ENCODE measurements at regions not wholly inside any gene's neighbourhood (a gene's known extent, or its start where the extent isn't known, plus 50 kb on each side); places are given as distances from the start of the nearest gene placed in this dataset.

DNA sequence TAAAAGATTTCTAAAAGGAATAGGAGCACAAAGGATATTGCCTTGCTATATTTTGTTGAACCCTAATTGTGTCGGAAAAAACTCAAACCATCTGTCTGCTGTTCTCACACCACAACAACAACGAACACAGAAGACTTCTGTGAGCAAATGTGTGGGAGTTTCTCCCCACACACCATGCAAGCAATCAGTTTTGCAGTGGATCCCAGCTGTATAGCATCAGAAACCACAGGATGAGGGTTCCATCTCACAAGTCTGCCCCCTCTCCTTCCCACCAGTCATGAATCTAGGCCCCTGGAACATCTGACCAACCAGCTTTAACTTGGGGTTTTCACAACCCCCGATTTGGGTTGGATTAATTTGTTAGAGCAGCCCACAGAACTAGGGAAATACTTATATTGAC, 91.3 kb upstream of the SLC4A7 start:
- TF ChIP-seq, protein P1, sequence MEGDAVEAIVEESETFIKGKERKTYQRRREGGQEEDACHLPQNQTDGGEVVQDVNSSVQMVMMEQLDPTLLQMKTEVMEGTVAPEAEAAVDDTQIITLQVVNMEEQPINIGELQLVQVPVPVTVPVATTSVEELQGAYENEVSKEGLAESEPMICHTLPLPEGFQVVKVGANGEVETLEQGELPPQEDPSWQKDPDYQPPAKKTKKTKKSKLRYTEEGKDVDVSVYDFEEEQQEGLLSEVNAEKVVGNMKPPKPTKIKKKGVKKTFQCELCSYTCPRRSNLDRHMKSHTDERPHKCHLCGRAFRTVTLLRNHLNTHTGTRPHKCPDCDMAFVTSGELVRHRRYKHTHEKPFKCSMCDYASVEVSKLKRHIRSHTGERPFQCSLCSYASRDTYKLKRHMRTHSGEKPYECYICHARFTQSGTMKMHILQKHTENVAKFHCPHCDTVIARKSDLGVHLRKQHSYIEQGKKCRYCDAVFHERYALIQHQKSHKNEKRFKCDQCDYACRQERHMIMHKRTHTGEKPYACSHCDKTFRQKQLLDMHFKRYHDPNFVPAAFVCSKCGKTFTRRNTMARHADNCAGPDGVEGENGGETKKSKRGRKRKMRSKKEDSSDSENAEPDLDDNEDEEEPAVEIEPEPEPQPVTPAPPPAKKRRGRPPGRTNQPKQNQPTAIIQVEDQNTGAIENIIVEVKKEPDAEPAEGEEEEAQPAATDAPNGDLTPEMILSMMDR (IDR thresholded peaks at IDR 0.05): no peak
- no peak for TF ChIP-seq POLR2A (IDR thresholded peaks at IDR 0.05)
- TF ChIP-seq EP300 (IDR thresholded peaks at IDR 0.05): no peak

Measured in ovary (tissue), 3 donors.